BLaER1 treated with 17β-estradiol and CSF1 and Interleukin-3, amounts not matched to agents 10 nM and 100 nM (cell line): ENCODE measurements at regions not wholly inside any gene's neighbourhood (a gene's known extent, or its start where the extent isn't known, plus 50 kb on each side); places are given as distances from the start of the nearest gene placed in this dataset.
"Not testable (repeated sequence)": the region's sequence is repeated elsewhere in the genome, so short reads cannot be mapped to it uniquely, and the experiment has no call there.

Experiments
- H3K27ac ChIP-seq, 11 experiments: shearing (Covaris generic); formaldehyde crosslinking; 2 replicates each; pipeline ENCODE4 v1.8.1; 2022
- H3K27me3 ChIP-seq, 11 experiments: shearing (Covaris generic); formaldehyde crosslinking; 2 replicates each; pipeline ENCODE4 v1.8.1; 2022
- H3K36me3 ChIP-seq, 11 experiments: shearing (Covaris generic); formaldehyde crosslinking; 2 replicates each; pipeline ENCODE4 v1.8.1; 2022
- H3K4me1 ChIP-seq, 10 experiments: shearing (Covaris generic); formaldehyde crosslinking; 2 replicates each; pipeline ENCODE4 v1.8.1; 2022
- H3K4me2 ChIP-seq, 11 experiments: shearing (Covaris generic); formaldehyde crosslinking; 2 replicates each; pipeline ENCODE4 v1.8.1; 2022
- H3K4me3 ChIP-seq, 10 experiments: shearing (Covaris generic); formaldehyde crosslinking; 2 replicates each; pipeline ENCODE4 v1.8.1; 2022
- H3K9ac ChIP-seq, 11 experiments: shearing (Covaris generic); formaldehyde crosslinking; 2 replicates each; pipeline ENCODE4 v1.8.1; 2022
- H3K9me3 ChIP-seq, 11 experiments: shearing (Covaris generic); formaldehyde crosslinking; replicated peaks in 1 of 11; 2 replicates each; pipeline ENCODE4 v1.8.1; 2022
- H4K20me1 ChIP-seq, 11 experiments: shearing (Covaris generic); formaldehyde crosslinking; 2 replicates each; pipeline ENCODE4 v1.8.1; 2022
- Cebpa-rat ChIP-seq, 11 experiments: shearing (Covaris generic); IDR thresholded peaks; 2 replicates each; pipeline ENCODE4 v1.8.1; 2022

DNA sequence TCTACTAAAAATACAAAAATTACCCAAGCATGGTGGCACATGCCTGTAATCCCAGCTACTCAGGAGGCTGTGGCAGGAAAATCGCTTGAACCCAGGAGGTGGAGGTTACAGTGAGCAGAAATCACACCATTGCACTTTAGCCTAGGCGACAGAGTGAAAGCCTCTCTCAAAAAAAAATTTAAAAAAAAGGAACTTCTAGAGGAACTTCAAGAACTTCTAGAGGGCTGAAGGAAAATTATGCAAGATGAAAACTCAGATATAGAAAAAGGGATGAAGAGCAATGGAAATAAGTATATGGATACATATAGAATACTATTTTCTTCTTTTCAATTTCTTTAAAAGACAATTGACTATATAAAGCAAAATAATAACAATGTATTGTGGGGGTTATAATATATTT is 51.2 kb upstream of the PRR5 start:
- no peaks in the 10 kb centered on the region for H3K27me3 ChIP-seq
- H3K36me3 ChIP-seq, result no peaks in the 10 kb centered on the region
- H3K9me3 ChIP-seq, result peaks cover 0 to 13% (median 7%) of the 10 kb centered on the region in 11 experiments; a peak in 12 of 22 replicates
- peaks cover 19 to 59% (median 34%) of the 10 kb centered on the region in 10 experiments for H3K4me1 ChIP-seq
- H3K4me2 ChIP-seq, result peak overlapping the region in 2 of 11 experiments; percentile 46 to 71; a peak in 4 of 22 replicates
- no peaks in the 10 kb centered on the region for H4K20me1 ChIP-seq
- no peak overlapping the region for H3K9ac ChIP-seq
- no peak overlapping the region for H3K4me3 ChIP-seq
- H3K27ac ChIP-seq, result no peak overlapping the region
- no peak for TF ChIP-seq Cebpa-rat (IDR thresholded peaks at IDR 0.05)

DNA sequence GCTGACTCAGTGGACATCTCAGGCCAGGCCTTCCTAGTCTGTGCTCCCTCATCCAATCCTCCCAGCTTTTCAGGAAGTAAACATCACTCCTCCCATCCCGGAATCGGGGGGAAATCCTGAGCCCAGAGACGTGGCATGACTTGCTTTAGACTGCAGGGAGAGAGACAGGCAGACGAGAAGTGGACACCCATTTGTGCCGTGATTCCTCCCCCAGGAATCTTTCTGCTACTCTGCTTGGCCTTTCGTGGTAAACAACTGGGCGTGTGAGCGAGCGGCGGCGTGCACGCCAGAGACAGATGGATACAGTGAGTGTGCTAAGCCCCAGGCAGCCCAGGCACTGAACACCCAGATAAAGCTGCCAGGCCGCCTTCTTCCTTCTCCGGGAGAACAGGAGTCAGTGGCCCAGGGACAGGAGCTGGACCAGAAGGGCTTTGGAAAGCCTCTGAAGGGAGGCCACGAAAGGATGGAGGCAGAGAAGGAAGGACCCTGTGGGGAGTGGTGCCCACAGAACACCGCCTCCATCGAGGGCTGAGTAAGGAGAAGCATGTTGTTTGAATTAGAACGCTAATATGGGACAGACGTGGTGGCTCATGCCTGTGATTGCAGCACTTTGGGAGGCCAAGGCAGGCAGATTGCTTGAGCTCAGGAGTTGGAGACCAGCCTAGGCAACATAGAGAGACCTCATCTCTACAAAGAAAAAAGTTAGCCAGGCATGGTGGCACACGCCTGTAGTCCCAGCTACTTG is 53.0 kb upstream of the PRR5 start:
- no peak overlapping the region; a peak in 2 of 22 replicates for H3K27ac ChIP-seq
- peak overlapping the region in 10 of 11 experiments; percentile 8 to 82 (median 64); a peak in 11 of 22 replicates for H3K4me2 ChIP-seq
- peaks cover 0 to 11% (median 7%) of the 10 kb centered on the region in 11 experiments; a peak in 12 of 22 replicates for H3K9me3 ChIP-seq
- H4K20me1 ChIP-seq, result no peaks in the 10 kb centered on the region
- H3K4me3 ChIP-seq, result no peak overlapping the region
- H3K9ac ChIP-seq, result peak overlapping the region in 1 of 11 experiments; percentile 33; a peak in 1 of 22 replicates
- no peaks in the 10 kb centered on the region for H3K27me3 ChIP-seq
- TF ChIP-seq Cebpa-rat (IDR thresholded peaks at IDR 0.05), result no peak
- no peaks in the 10 kb centered on the region for H3K36me3 ChIP-seq
- H3K4me1 ChIP-seq, result peaks cover 24 to 68% (median 43%) of the 10 kb centered on the region in 10 experiments

DNA sequence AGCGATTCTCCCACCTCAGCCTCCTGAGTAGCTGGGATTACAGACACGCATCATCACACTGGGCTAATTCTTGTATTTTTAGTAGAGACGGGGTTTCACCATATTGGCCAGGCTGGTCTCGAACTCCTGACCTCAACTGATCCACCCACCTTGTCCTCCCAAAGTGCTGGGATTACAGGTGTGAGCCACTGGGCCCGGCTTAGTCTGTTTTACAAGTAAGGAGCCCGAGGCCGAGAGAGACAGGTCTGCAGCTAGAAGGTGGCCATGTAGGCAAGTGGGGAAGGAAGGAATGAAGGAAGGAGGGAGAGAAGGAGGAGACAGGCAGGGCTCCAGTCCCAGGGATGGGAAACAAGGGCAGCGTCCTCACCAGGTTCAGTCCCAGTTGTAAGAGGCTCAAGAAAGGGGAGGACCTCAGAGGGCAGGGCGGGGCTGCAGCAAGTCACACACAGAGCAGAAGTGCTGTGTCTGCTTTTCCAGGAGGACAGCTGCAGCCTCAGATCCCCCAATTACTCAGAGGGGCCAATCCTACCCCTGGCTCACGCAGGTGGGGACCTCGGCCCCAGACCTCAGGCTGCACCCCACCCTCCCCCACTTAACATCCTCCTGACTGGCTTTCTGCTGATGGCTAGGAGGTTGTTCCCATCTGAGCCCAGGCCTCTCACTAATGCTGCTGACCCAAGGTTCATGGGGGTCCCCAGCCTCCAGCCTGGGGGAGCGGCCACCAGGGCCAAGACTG is 53.8 kb upstream of the PRR5 start:
- no peaks in the 10 kb centered on the region for H3K27me3 ChIP-seq
- peaks cover 0 to 4% (median 2%) of the 10 kb centered on the region in 11 experiments; a peak in 12 of 22 replicates for H3K9me3 ChIP-seq
- no peaks in the 10 kb centered on the region for H3K36me3 ChIP-seq
- no peak overlapping the region for H3K4me3 ChIP-seq
- TF ChIP-seq Cebpa-rat (IDR thresholded peaks at IDR 0.05), result no peak
- H3K27ac ChIP-seq, result no peak overlapping the region; a peak in 2 of 22 replicates
- H3K9ac ChIP-seq, result peak overlapping the region in 1 of 11 experiments; percentile 33; a peak in 1 of 22 replicates
- peaks cover 24 to 75% (median 43%) of the 10 kb centered on the region in 10 experiments for H3K4me1 ChIP-seq
- no peaks in the 10 kb centered on the region for H4K20me1 ChIP-seq
- H3K4me2 ChIP-seq, result peak overlapping the region in 10 of 11 experiments; percentile 8 to 82 (median 64); a peak in 14 of 22 replicates

DNA sequence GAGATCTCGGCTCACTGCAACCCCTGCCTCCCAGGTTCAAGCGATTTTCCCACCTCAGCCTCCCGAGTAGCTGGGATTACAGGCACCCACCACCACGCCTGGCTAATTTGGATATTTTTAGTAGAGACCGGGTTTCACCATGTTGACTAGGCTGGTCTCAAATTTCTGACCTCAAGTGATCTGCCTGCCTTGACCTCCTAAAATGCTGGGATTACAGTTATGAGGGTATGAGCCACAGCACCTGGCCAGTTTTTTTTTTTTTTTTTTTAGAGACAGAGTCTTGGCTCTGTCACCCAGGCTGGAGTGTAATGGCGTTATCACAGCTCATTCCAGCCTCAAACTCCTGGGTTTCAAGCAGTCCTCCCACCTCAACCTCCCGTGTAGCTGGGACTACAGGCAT is 54.9 kb upstream of the PRR5 start:
- Histone ChIP-seq H3K4me3 (no peak overlapping the region), H3K27me3 (no peaks in the 10 kb centered on the region), H3K9ac (no peak overlapping the region), H3K27ac (0 out of 22 replicates have a peak overlapping the region, but pooled peaks of 1 of the 11 experiments have one; percentile 9), H3K4me1 (peaks cover 24 to 75% (median 43%) of the 10 kb centered on the region in 10 experiments), H3K9me3 (no peaks in the 10 kb centered on the region), H3K4me2 (peak overlapping the region; percentile 54 to 87 (median 79); a peak in 20 of 22 replicates), H4K20me1 (no peaks in the 10 kb centered on the region), H3K36me3 (no peaks in the 10 kb centered on the region)
- no peak for TF ChIP-seq Cebpa-rat (IDR thresholded peaks at IDR 0.05)

DNA sequence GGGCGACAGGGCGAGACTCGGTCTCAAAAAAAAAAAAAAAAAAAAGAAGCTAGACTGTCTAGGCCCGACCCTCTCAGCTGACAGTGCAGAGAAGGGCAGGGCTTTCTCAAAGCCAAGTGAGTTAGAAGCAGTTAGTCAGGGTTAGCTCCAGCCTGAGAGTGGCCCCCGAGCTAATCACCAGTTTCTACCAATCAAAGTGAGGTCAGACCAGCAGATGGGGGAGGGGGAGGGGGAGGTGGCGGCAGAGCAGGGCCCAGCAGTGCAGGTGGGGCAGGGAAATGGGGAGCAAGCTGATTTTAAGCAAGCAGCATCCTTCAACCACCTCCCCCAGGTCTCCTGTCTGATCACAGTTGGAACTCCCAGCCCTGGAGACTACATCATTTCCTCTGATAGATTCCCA is 55.3 kb upstream of the PRR5 start:
- Histone ChIP-seq H3K4me3 (no peak overlapping the region), H3K9me3 (no peaks in the 10 kb centered on the region), H3K27me3 (no peaks in the 10 kb centered on the region), H3K27ac (no peak overlapping the region), H3K9ac (0 out of 22 replicates have a peak overlapping the region, but pooled peaks of 1 of the 11 experiments have one; percentile 9), H3K4me2 (peak overlapping the region; percentile 54 to 87 (median 79)), H3K36me3 (no peaks in the 10 kb centered on the region), H3K4me1 (peaks cover 24 to 73% (median 46%) of the 10 kb centered on the region in 10 experiments), H4K20me1 (no peaks in the 10 kb centered on the region)
- no peak for TF ChIP-seq Cebpa-rat (IDR thresholded peaks at IDR 0.05)

DNA sequence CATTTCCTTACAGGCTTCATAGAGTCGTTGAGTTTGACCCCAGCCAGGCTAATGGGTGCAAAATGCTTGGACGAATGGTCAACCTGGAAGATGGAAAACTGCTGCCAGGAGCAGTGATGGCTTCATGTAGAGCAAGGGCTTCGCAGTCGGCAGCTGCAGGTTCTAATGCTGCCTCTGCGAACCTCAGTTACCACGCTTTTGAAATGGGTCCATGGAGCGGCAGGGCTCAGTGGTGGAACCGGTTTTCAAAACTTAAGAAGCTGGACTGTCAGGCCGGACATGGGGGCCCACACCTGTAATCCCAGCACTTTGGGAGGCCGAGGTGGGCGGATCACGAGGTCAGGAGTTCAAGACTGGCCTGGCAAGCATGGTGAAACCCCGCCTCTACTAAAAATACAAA is 55.9 kb upstream of the PRR5 start:
- TF ChIP-seq Cebpa-rat (IDR thresholded peaks at IDR 0.05), result no peak
- Histone ChIP-seq H3K4me1 (peaks cover 24 to 73% (median 49%) of the 10 kb centered on the region in 10 experiments), H3K27ac (no peak overlapping the region), H3K36me3 (no peaks in the 10 kb centered on the region), H4K20me1 (no peaks in the 10 kb centered on the region), H3K9ac (0 out of 22 replicates have a peak overlapping the region, but pooled peaks of 1 of the 11 experiments have one; percentile 9), H3K4me2 (peak overlapping the region; percentile 54 to 87 (median 79); a peak in 21 of 22 replicates), H3K9me3 (no peaks in the 10 kb centered on the region), H3K4me3 (no peak overlapping the region), H3K27me3 (no peaks in the 10 kb centered on the region)

DNA sequence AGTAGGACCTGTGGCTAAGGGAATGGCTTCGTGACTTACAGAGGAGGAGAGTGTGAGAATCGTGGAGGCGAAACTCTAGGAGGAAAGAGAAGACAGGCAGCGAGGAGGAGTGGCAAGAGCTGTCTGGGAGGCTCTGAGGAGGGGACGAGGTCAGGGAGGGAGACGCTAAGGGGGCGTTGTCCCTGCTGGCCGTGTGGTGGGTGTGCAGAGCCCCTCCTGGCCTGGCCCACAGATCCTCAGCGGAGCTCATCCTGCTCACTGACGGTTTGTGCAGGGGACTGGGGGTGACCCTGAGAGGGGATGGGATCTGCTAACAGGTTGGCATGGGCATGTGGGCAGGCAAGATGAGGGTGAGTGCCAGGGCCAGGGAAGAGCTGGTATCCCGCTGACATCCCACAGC is 56.5 kb upstream of the PRR5 start:
- peak overlapping the region in 10 of 11 experiments; percentile 54 to 87 (median 78); a peak in 20 of 22 replicates for H3K4me2 ChIP-seq
- peaks cover 29 to 73% (median 56%) of the 10 kb centered on the region in 10 experiments for H3K4me1 ChIP-seq
- TF ChIP-seq Cebpa-rat (IDR thresholded peaks at IDR 0.05), result no peak
- no peak overlapping the region for H3K9ac ChIP-seq
- no peak overlapping the region for H3K4me3 ChIP-seq
- H3K27ac ChIP-seq, result no peak overlapping the region
- no peaks in the 10 kb centered on the region for H3K27me3 ChIP-seq
- no peaks in the 10 kb centered on the region for H3K9me3 ChIP-seq
- no peaks in the 10 kb centered on the region; a peak in 1 of 22 replicates for H4K20me1 ChIP-seq
- no peaks in the 10 kb centered on the region for H3K36me3 ChIP-seq

DNA sequence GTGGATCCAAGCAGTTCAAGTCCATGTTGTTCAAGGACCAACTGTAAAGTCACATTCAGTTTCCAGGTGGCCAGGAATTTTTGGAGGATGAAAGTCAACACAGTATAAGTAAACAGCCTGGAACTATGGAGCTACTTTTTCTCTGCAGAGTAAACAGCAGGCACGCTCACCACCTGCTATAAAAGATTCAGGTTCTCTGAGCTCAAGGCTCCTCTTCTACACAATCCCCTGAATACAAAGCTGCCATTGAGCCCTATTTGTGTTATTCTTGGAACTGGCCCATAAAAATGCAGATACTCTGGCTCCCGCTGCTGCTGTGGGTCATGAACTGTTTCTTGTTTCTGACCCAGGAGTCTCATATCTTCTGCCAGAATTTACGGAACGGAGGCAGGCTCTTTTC is 56.9 kb upstream of the PRR5 start:
- Histone ChIP-seq H3K27me3 (no peaks in the 10 kb centered on the region), H3K36me3 (no peaks in the 10 kb centered on the region), H3K9ac (no peak overlapping the region), H3K27ac (no peak overlapping the region), H3K4me2 (peak overlapping the region in 6 of 11 experiments; percentile 70 to 87 (median 78); a peak in 10 of 22 replicates), H4K20me1 (no peaks in the 10 kb centered on the region; a peak in 1 of 22 replicates), H3K4me1 (peaks cover 34 to 73% (median 60%) of the 10 kb centered on the region in 10 experiments), H3K9me3 (no peaks in the 10 kb centered on the region), H3K4me3 (no peak overlapping the region)
- TF ChIP-seq Cebpa-rat (IDR thresholded peaks at IDR 0.05), result no peak

DNA sequence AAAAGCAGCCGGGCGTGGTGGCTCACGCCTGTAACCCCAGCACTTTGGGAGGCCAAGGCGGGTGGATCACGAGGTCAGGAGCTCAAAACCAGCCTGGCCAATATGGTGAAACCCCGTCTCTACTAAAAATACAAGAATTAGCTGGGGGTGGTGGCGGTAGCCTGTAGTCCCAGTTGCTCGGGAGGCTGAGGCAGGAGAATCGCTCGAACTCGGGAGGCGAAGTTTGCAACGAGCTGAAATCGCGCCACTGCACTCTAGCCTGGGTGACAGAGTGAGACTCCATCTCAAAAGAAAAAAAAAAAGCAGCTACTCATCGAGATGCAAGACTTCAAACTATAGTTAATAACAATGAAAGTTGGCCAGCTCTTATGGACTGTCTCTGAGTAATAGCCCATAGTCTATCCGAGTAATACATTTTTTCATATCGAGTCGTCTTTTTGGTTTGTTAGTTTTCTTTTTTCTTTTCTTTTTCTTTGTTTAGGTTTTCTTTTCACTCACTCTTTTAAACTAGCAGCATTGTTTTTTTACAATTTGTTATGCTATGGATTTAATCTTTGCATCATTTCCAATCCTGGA is 58.4 kb upstream of the PRR5 start:
- not testable (repeated sequence) for H3K4me3 ChIP-seq, H3K9me3 ChIP-seq, H3K36me3 ChIP-seq, H3K4me2 ChIP-seq, H3K9ac ChIP-seq, H4K20me1 ChIP-seq, H3K27me3 ChIP-seq, H3K27ac ChIP-seq
- H3K4me1 ChIP-seq, result peaks cover 48 to 75% (median 67%) of the 10 kb centered on the region in 10 experiments
